Memory B cell (primary cell): ENCODE measurements at regions not wholly inside any gene's neighbourhood (a gene's known extent, or its start where the extent isn't known, plus 50 kb on each side); places are given as distances from the start of the nearest gene placed in this dataset.

ENCODE experiments used
- ATAC-seq: fragments of 150-1000 bp; cut with Tn5 transposase; 2 replicates; pipeline ENCODE4 v1.10.0; 2021; ENCODE audit warnings: low read depth, mild to moderate bottlenecking, moderate library complexity
- DNase-seq, 2 donors: peaks; one replicate each; pipeline ENCODE4 v3.0.0; 2022; ENCODE audit warnings: low spot score in 2 of 2
- H3K27ac Mint-ChIP-seq: one replicate; pipeline ENCODE4 v1.8.0; 2022; ENCODE audit warnings: mild to moderate bottlenecking, moderate library complexity, mixed read lengths
- H3K27me3 Mint-ChIP-seq: one replicate; pipeline ENCODE4 v1.8.0; 2022; ENCODE audit warnings: mixed read lengths
- H3K36me3 Mint-ChIP-seq: one replicate; pipeline ENCODE4 v1.8.0; 2022; ENCODE audit warnings: mild to moderate bottlenecking, mixed read lengths
- H3K4me1 Mint-ChIP-seq: one replicate; pipeline ENCODE4 v1.8.0; 2022; ENCODE audit warnings: mixed read lengths
- H3K4me3 Mint-ChIP-seq: one replicate; pipeline ENCODE4 v1.8.0; 2022; ENCODE audit warnings: mild to moderate bottlenecking, moderate library complexity, mixed read lengths
- H3K9me3 Mint-ChIP-seq: one replicate; pipeline ENCODE4 v1.8.0; 2022; ENCODE audit warnings: mixed read lengths

DNA sequence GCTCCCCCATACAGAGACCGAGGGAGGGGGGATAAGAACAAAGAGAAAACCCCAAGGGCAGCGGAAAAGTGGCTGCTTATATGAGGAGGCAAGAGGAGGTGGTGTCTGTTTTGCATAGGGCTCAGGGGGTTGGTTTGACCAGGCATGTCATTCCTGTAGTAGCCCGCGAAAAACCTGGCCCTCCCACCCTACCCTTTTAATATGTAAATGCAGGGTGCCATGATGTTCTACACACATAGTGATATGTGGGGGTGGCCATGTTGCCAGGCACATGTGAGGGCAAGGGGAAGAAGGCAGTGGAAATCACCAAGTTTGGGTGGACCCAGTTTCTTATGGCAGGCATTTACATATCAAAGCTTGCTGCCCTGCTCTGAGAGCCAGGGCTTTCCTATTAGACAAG is 203.5 kb upstream of the UBL3 start:
- DNase-seq (no peak), ATAC-seq (no peak)
- Mint-ChIP-seq H3K27me3 (peaks cover 14% of the 10 kb centered on the region), H3K36me3 (no peaks in the 10 kb centered on the region), H3K4me3 (no peak overlapping the region), H3K4me1 (no peaks in the 10 kb centered on the region), H3K27ac (no peak overlapping the region), H3K9me3 (no peaks in the 10 kb centered on the region)

DNA sequence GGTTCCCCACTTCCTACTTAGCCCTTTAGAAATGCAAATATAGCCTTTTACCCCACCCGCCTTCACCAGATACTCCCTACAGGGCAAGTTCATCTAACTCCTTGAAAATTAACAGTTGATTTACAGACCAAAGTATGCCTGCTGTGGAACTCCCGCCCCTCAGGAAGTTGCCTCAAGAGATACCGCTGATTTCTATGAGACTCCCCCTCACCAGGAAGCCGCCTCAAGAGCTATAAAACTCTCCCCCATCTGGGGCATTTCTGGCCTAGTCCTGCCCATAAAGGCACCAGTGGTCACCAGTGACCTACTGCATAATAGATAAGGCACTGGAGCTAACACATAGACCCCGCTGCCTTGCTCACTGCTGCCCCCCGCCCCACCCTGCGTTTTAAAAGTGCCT is 201.7 kb upstream of the UBL3 start:
- Mint-ChIP-seq H3K4me3 (no peak overlapping the region), H3K4me1 (peaks cover 2% of the 10 kb centered on the region), H3K27me3 (peaks cover 16% of the 10 kb centered on the region), H3K9me3 (no peaks in the 10 kb centered on the region), H3K36me3 (no peaks in the 10 kb centered on the region), H3K27ac (no peak overlapping the region)
- DNase-seq (no peak), ATAC-seq (no peak)

DNA sequence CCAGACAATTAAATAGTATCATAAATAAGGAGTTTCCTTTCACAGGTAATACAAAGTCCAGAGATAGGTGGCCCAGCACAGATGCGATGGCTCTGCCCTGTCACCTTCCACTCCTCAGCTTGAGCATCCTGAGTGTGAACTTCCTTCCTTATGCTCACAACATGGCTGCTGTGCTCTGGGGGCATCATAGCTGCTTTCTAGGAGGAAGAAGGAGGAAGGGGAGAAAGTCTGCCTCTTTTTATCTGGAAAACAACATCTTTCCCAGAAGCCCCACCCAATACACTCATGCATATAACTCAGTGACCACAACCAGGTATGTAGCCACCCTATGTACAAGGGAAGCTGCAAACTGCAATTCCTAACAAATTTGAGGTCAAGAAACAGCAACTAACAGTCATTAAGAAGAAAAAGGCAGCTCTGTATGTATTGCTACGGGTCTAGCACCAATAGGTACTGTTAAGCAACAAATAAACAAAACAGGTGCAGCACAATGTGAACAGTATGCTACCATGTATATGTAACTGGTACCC is 201.2 kb upstream of the UBL3 start:
- no peaks in the 10 kb centered on the region for H3K36me3 Mint-ChIP-seq
- peaks cover 2% of the 10 kb centered on the region for H3K4me1 Mint-ChIP-seq
- DNase-seq (no peak), ATAC-seq (no peak)
- H3K27ac Mint-ChIP-seq = no peak overlapping the region
- H3K9me3 Mint-ChIP-seq = no peaks in the 10 kb centered on the region
- peaks cover 16% of the 10 kb centered on the region for H3K27me3 Mint-ChIP-seq
- H3K4me3 Mint-ChIP-seq = no peak overlapping the region

DNA sequence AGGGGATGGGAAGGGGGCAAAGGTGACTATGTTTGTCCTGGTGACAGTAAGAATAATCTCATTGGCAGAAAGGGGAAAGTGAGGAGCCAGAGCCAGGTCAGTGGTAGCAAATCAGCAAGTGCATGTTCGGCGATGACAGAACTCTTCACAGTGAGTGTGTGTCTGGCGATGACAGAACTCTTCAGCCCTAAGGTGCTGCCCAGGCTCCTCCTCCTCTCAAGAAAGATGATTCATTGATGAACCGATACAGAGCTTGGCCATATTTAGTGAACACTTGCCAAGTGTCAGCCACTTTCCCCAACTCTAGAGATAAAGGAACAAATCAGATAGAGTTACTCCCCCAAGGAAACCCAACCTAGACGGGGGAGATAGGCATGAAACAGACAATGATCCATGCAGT is 199.3 kb upstream of the UBL3 start:
- H3K4me3 Mint-ChIP-seq = no peak overlapping the region
- no peaks in the 10 kb centered on the region for H3K9me3 Mint-ChIP-seq
- ATAC-seq (no peak), DNase-seq (no peak)
- H3K4me1 Mint-ChIP-seq = peaks cover 2% of the 10 kb centered on the region
- H3K36me3 Mint-ChIP-seq = no peaks in the 10 kb centered on the region
- H3K27me3 Mint-ChIP-seq = peaks cover 14% of the 10 kb centered on the region
- no peak overlapping the region for H3K27ac Mint-ChIP-seq

DNA sequence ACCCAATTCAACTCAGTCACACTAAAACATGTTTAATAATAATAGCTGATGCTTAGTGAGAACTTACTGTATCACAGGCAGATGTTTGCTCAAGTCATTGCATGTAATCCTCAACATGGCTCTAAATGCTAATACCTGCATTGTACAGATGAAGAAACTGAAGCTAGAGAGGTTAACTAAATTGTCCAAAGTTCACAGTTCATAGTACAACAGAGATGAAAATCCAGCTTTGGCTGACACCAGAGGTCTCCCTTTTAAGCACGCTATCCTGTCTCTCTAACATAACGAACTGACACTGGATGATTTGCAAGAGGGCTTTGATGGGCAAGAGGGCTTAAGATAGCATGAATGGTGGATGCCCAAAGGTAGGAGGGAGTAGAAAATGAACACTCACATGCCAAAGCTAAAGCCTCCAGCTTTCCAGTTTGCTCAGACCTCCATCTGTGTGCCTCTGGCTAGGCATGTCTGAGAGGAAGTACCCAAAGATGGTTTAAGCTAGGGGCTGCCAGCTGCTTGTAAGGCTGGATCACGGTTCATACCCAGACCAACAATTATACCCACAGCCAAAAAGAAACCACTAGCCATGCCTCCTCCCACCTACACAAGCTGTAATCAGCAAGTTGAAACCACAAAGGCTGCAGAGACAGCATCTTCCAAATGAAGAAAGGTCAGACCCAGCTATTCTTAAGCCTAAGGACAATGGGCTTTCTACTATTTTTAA is 196.9 kb upstream of the UBL3 start:
- no peak overlapping the region for H3K27ac Mint-ChIP-seq
- no peak overlapping the region for H3K4me3 Mint-ChIP-seq
- H3K36me3 Mint-ChIP-seq = no peaks in the 10 kb centered on the region
- no peaks in the 10 kb centered on the region for H3K9me3 Mint-ChIP-seq
- peaks cover 10% of the 10 kb centered on the region for H3K27me3 Mint-ChIP-seq
- ATAC-seq = no peak
- DNase-seq = no peak
- peaks cover 2% of the 10 kb centered on the region for H3K4me1 Mint-ChIP-seq

DNA sequence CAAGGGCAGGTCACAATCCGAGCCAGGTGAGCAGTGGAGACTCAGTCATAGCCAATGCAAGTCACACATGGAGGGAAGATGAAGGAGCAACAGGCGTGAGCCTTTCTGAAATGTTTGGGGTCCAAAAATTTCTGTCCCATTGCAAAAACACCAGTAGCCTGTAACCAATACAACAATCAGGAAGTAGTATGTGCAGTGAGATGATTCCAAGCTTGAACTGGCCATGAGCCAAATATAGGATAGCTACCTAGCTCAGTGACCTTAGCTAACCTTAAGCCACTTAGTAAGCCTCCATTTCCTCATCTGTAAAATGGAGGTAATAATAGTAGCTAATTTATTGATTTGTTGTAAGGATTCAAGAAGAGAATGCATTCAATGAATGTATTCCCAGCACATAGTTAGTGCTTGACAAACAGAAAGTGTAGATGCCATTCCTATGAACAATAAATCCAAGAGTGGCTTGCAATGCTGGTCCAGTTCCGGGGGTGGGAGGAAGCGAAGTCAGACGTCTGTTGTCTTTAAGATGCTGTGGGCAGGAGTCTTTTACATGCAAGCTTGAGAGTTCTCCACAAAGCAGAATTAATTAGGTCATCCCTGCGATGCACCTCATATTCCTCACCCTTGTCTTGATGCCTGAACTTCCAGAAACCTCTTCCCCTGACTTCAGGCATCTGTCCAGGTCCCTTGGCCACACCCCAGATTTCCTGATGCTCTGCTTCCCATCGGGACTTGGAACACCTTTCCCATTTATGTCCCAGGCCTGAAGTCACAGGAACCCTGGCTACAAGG is 195.7 kb upstream of the UBL3 start:
- no peaks in the 10 kb centered on the region for H3K36me3 Mint-ChIP-seq
- H3K27me3 Mint-ChIP-seq = peaks cover 10% of the 10 kb centered on the region
- no peaks in the 10 kb centered on the region for H3K9me3 Mint-ChIP-seq
- DNase-seq (no peak), ATAC-seq (no peak)
- no peak overlapping the region for H3K27ac Mint-ChIP-seq
- peaks cover 2% of the 10 kb centered on the region for H3K4me1 Mint-ChIP-seq
- H3K4me3 Mint-ChIP-seq = no peak overlapping the region

DNA sequence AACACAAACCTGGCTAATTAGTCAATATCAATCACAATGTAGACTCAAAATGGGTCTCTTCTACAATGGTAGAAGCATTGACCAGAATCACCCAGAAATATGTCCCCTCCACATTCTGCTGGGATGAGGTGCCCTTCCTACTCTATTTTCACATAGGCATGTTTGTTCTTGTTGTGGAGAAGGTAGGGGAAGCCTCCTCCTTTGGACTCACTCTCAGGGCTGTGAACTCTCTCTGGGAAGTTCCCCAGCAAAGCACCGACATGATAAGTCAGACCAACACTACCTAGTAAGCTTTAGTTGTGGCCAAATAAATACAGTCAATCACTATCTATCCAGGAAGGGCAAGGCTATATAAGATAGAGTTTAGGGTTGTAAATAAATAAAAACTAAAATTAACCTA is 194.5 kb upstream of the UBL3 start:
- DNase-seq = no peak
- Mint-ChIP-seq H3K27me3 (peaks cover 15% of the 10 kb centered on the region), H3K4me1 (peaks cover 2% of the 10 kb centered on the region), H3K27ac (no peak overlapping the region), H3K9me3 (no peaks in the 10 kb centered on the region), H3K4me3 (no peak overlapping the region), H3K36me3 (no peaks in the 10 kb centered on the region)
- no peak for ATAC-seq

DNA sequence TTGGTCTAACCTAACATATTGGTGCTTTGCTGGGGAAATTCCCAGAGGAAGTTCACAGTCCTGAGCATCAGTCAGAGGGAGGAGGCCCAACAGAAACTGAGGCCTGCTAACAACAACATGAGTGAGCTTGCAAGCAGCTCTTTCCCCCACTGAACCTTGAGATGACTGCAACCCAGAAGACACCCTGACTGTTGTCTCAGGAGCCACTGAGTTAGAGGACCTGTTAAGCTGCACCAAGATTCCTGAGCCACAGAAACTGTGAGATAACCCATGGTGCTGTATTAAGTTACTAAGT is 193.2 kb upstream of the UBL3 start:
- H3K27ac Mint-ChIP-seq = no peak overlapping the region
- H3K9me3 Mint-ChIP-seq = no peaks in the 10 kb centered on the region
- H3K36me3 Mint-ChIP-seq = no peaks in the 10 kb centered on the region
- DNase-seq (no peak), ATAC-seq (no peak)
- H3K4me3 Mint-ChIP-seq = no peak overlapping the region
- peaks cover 2% of the 10 kb centered on the region for H3K4me1 Mint-ChIP-seq
- H3K27me3 Mint-ChIP-seq = peaks cover 9% of the 10 kb centered on the region

DNA sequence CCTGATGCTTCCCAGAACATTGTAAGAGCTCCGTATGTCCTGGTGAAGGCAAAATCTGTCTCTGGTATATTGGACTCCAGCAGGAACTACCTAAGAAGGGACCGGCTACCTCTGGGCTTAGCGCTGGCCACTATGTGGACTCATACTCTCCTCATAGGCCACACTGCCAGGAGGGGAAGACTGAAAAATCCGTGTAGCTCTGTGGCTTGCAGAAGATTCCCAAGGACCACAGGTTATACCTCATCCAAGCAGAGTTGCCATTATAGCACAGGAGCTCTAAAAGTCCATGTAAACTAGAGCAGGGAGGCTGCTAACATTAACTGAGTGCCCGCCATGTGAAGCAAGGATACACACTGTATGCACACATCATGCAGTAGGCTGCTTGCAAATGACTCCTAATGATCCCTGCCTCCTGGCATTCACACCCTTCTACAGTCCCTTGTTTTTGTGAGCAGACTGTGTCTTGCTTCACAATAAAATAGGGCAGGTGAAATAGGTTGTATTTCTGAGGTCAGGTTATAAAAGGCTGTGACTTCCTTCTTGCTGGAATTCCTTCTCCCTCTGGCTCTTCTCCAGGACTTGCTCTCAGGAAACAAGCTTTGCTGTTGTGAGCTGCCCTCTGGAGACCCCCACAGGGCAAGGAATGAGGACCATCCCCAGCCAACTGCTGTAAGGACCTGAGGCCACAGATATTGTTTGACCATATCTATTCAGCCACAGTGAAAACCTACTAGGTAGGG is 192.6 kb upstream of the UBL3 start:
- Mint-ChIP-seq H3K4me3 (no peak overlapping the region), H3K9me3 (no peaks in the 10 kb centered on the region), H3K27me3 (peaks cover 13% of the 10 kb centered on the region), H3K36me3 (no peaks in the 10 kb centered on the region), H3K4me1 (peaks cover 2% of the 10 kb centered on the region), H3K27ac (no peak overlapping the region)
- DNase-seq (no peak), ATAC-seq (no peak)

DNA sequence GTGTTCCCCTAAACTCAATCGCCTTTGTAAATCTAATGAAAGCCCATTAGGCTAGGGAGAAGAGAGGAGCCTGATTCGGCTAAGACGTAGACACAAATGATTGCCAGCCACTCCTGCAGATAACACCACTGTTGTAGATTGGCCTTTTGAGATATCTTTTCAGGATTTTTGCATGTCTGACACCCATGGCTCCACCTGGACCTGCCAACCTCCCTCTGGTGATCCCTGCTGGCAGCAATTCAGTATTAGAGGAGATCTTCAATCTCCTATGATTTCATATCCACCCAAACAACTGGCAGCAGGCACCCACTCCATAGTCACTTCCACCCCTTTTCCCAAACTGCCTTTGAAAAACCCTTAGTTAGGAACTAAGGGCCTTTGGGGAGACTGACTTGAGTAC is 191.9 kb upstream of the UBL3 start:
- no peak overlapping the region for H3K4me3 Mint-ChIP-seq

DNA sequence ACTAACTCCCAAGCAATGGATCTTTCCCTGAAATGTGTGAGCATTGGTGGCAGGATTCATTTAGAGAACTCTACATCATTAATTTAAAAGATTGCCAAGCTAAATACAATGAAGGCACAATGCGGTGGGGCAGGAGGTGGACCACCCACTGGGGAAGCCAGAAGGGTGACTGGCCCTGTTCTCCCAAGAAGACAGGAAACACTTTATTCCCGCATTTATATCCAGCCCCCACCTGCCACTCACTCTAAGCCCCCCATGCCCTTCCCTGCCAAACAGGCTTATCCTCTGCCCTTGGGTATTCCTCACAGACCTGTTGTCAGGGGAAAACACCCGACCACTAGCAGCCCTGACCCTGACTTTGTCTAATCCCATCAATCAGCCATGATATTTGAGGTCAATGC is 189.1 kb upstream of the UBL3 start:
- ATAC-seq (no peak), DNase-seq (no peak)
- H3K27ac Mint-ChIP-seq = no peak overlapping the region
- no peaks in the 10 kb centered on the region for H3K36me3 Mint-ChIP-seq
- no peaks in the 10 kb centered on the region for H3K9me3 Mint-ChIP-seq
- no peak overlapping the region for H3K4me3 Mint-ChIP-seq
- peaks cover 13% of the 10 kb centered on the region for H3K27me3 Mint-ChIP-seq
- no peaks in the 10 kb centered on the region for H3K4me1 Mint-ChIP-seq

More for the DNA sequence above, 191.9 kb upstream of the UBL3 start:
- Mint-ChIP-seq H3K27me3 (peaks cover 13% of the 10 kb centered on the region), H3K4me1 (peaks cover 1% of the 10 kb centered on the region), H3K36me3 (no peaks in the 10 kb centered on the region), H3K27ac (no peak overlapping the region), H3K9me3 (no peaks in the 10 kb centered on the region)
- ATAC-seq (no peak), DNase-seq (no peak)

DNA sequence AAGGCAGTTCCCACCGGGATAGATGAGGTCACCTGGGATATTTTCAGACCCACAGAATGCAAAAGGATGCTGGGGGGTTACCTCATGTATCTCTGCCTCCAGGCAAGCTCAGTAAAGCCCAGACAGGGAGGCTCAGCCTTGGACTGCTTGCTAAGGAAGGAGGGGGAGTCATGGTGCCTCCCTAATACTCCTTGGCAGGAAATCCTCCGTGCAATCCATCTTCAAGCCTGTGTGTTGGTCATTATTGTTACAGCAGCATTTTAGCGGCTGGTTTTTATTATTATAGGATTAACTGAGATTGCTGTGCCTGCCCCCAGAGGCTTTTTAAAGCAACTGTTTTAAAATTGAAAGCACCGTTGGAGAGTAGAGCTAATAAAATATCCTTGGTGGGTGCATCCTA is 188.5 kb upstream of the UBL3 start:
- ATAC-seq (no peak), DNase-seq (no peak)
- Mint-ChIP-seq H3K36me3 (no peaks in the 10 kb centered on the region), H3K27ac (no peak overlapping the region), H3K27me3 (peaks cover 11% of the 10 kb centered on the region), H3K9me3 (no peaks in the 10 kb centered on the region), H3K4me3 (no peak overlapping the region), H3K4me1 (no peaks in the 10 kb centered on the region)

DNA sequence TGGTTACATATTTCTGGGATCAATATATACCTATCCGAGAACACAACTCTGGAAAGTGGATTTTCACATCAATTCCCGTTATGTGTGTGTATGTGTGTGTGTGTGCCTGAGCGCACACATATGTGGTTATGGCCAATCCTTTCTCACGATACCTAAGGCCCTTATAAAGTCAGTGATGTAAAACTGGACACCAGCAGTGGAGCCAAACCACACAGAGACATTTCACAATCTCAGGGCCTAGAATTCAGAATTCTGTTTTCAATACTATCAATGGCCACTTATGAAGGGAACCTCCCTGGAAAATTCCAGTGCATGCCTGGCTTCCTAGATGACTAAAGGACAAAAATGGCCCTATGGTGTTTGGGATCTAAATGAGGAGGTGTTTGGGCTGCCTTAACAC is 187.3 kb upstream of the UBL3 start:
- no peaks in the 10 kb centered on the region for H3K9me3 Mint-ChIP-seq
- no peaks in the 10 kb centered on the region for H3K4me1 Mint-ChIP-seq
- no peak overlapping the region for H3K27ac Mint-ChIP-seq
- no peak for DNase-seq
- no peaks in the 10 kb centered on the region for H3K36me3 Mint-ChIP-seq
- H3K4me3 Mint-ChIP-seq = no peak overlapping the region
- no peak for ATAC-seq
- peaks cover 14% of the 10 kb centered on the region for H3K27me3 Mint-ChIP-seq

DNA sequence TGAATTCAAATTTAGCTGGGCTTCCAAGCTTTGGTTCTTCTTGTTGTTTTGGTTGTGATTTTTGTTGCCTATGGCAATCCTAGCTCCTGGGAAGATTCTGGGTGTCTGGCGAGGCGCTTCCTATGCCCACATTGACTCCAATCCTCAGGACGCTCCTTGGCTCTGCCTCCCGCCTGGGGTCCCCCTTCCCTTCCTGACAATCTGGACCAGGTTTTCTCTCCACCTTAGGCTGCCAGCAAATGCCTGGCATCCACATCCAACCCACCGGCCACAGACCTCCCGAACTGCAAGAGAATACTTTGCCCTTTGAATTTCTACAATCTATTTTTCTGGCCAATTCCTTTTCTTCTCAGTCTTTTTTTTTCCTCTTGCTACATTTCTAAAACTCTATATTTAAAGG is 186.9 kb upstream of the UBL3 start:
- peaks cover 16% of the 10 kb centered on the region for H3K27me3 Mint-ChIP-seq

More for the DNA sequence above, 186.9 kb upstream of the UBL3 start:
- DNase-seq (no peak), ATAC-seq (no peak)
- Mint-ChIP-seq H3K4me3 (no peak overlapping the region), H3K36me3 (no peaks in the 10 kb centered on the region), H3K27ac (no peak overlapping the region), H3K9me3 (no peaks in the 10 kb centered on the region), H3K4me1 (no peaks in the 10 kb centered on the region)
